ENCODE measurements at regions not wholly inside any gene's neighbourhood (a gene's known extent, or its start where the extent isn't known, plus 50 kb on each side); places are given as distances from the start of the nearest gene placed in this dataset.

- Histone ChIP-seq H3K9me3 (ENCODE audit: control insufficient read depth in 4 of 4, insufficient read depth in 3 of 4, low read length in 3 of 4) (no peaks in the 10 kb centered on the region), H3K9ac (ENCODE audit: insufficient read depth in 1 of 2, low read length in 2 of 2) (no peak overlapping the region), H3K27ac (ENCODE audit: low read depth in 1 of 2, low read length in 1 of 2) (no peak overlapping the region), H3K4me1 (ENCODE audit: control insufficient read depth in 5 of 5, insufficient read depth in 5 of 5, low read length in 5 of 5) (no peaks in the 10 kb centered on the region), H3K4me3 (no peak overlapping the region), H3K27me3 (ENCODE audit: control insufficient read depth in 3 of 3, insufficient read depth in 3 of 3, low read length in 2 of 3) (no peaks in the 10 kb centered on the region), H3K36me3 (ENCODE audit: control insufficient read depth in 4 of 4, insufficient read depth in 4 of 4, low read length in 4 of 4) (no peaks in the 10 kb centered on the region)
- ATAC-seq (ENCODE audit: insufficient read depth, low FRiP score), result no peak
- no peak for TF ChIP-seq CTCF (IDR thresholded peaks at IDR 0.05; ENCODE audit: control extremely low read depth, extremely low read depth)
- 76 to 83% methylated on average over 1 of the region's 1 CpG for WGBS, 2 donors
- no peak for DNase-seq
Measured at GRCh38 chr5:60365001-60365400, 335.0 kb downstream of the DEPDC1B start.

- no peak for ATAC-seq (ENCODE audit: insufficient read depth, low FRiP score)
- no peaks in the 10 kb centered on the region for H3K36me3 ChIP-seq (ENCODE audit: control insufficient read depth in 4 of 4, insufficient read depth in 4 of 4, low read length in 4 of 4)
- H3K27me3 ChIP-seq (ENCODE audit: control insufficient read depth in 3 of 3, insufficient read depth in 3 of 3, low read length in 2 of 3), result no peaks in the 10 kb centered on the region
- TF ChIP-seq CTCF (IDR thresholded peaks at IDR 0.05; ENCODE audit: control extremely low read depth, extremely low read depth), result no peak
- DNase-seq, result no peak
- H3K4me1 ChIP-seq (ENCODE audit: control insufficient read depth in 5 of 5, insufficient read depth in 5 of 5, low read length in 5 of 5), result no peaks in the 10 kb centered on the region
- no peak overlapping the region for H3K9ac ChIP-seq (ENCODE audit: insufficient read depth in 1 of 2, low read length in 2 of 2)
- H3K4me3 ChIP-seq, result no peak overlapping the region
- H3K27ac ChIP-seq (ENCODE audit: low read depth in 1 of 2, low read length in 1 of 2), result no peak overlapping the region
- no peaks in the 10 kb centered on the region for H3K9me3 ChIP-seq (ENCODE audit: control insufficient read depth in 4 of 4, insufficient read depth in 3 of 4, low read length in 3 of 4)
Measured at GRCh38 chr5:60362158-60362557, 337.8 kb downstream of the DEPDC1B start.

GRCh38 chr5:60360355-60360754, 339.6 kb downstream of the DEPDC1B start:
- H3K27ac ChIP-seq (ENCODE audit: low read depth in 1 of 2, low read length in 1 of 2), result no peak overlapping the region
- H3K27me3 ChIP-seq (ENCODE audit: control insufficient read depth in 3 of 3, insufficient read depth in 3 of 3, low read length in 2 of 3), result no peaks in the 10 kb centered on the region
- H3K4me1 ChIP-seq (ENCODE audit: control insufficient read depth in 5 of 5, insufficient read depth in 5 of 5, low read length in 5 of 5), result no peaks in the 10 kb centered on the region
- no peak for TF ChIP-seq CTCF (IDR thresholded peaks at IDR 0.05; ENCODE audit: control extremely low read depth, extremely low read depth)
- DNase-seq (no peak), ATAC-seq (ENCODE audit: insufficient read depth, low FRiP score) (no peak)
- H3K9me3 ChIP-seq (ENCODE audit: control insufficient read depth in 4 of 4, insufficient read depth in 3 of 4, low read length in 3 of 4), result no peaks in the 10 kb centered on the region
- no peaks in the 10 kb centered on the region for H3K36me3 ChIP-seq (ENCODE audit: control insufficient read depth in 4 of 4, insufficient read depth in 4 of 4, low read length in 4 of 4)
- H3K4me3 ChIP-seq, result no peak overlapping the region
- WGBS, 2 donors, result 88 to 91% methylated on average over 3 of the region's 3 CpGs
- no peak overlapping the region for H3K9ac ChIP-seq (ENCODE audit: insufficient read depth in 1 of 2, low read length in 2 of 2)

- Histone ChIP-seq H3K36me3 (ENCODE audit: control insufficient read depth in 4 of 4, insufficient read depth in 4 of 4, low read length in 4 of 4) (no peaks in the 10 kb centered on the region), H3K27me3 (ENCODE audit: control insufficient read depth in 3 of 3, insufficient read depth in 3 of 3, low read length in 2 of 3) (no peaks in the 10 kb centered on the region), H3K9me3 (ENCODE audit: control insufficient read depth in 4 of 4, insufficient read depth in 3 of 4, low read length in 3 of 4) (no peaks in the 10 kb centered on the region), H3K27ac (ENCODE audit: low read depth in 1 of 2, low read length in 1 of 2) (no peak overlapping the region), H3K9ac (ENCODE audit: insufficient read depth in 1 of 2, low read length in 2 of 2) (no peak overlapping the region), H3K4me3 (no peak overlapping the region), H3K4me1 (ENCODE audit: control insufficient read depth in 5 of 5, insufficient read depth in 5 of 5, low read length in 5 of 5) (no peaks in the 10 kb centered on the region)
- TF ChIP-seq CTCF (IDR thresholded peaks at IDR 0.05; ENCODE audit: control extremely low read depth, extremely low read depth), result no peak
- no peak for ATAC-seq (ENCODE audit: insufficient read depth, low FRiP score)
- DNase-seq, result no peak
Measured at GRCh38 chr5:60357302-60357701, 342.7 kb downstream of the DEPDC1B start.

Data from lung (tissue), 11 donors.